Trophoblast cell (in vitro differentiated cells and primary cell): ENCODE measurements at regions not wholly inside any gene's neighbourhood (a gene's known extent, or its start where the extent isn't known, plus 50 kb on each side); places are given as distances from the start of the nearest gene placed in this dataset.
A peak's percentile ranks its signal among the peaks of the same experiment; 100 is the strongest.

Experiments used
- DNase-seq, 2 donors: peaks; one replicate each; pipeline ENCODE4 v3.0.0-alpha.2; 2016
- H2AFZ ChIP-seq: 2 replicates; pipeline ENCODE4 v1.6.1; 2013; ENCODE audit warnings: low read length, moderate library complexity, mild to moderate bottlenecking; ENCODE audit not compliant: insufficient read depth, poor library complexity
- H2AK5ac ChIP-seq: 2 replicates; pipeline ENCODE4 v1.6.1; 2013; ENCODE audit warnings: mild to moderate bottlenecking, low read length
- H2BK120ac ChIP-seq: 2 replicates; pipeline ENCODE4 v1.6.1; 2013; ENCODE audit warnings: low read length, mild to moderate bottlenecking, moderate library complexity; ENCODE audit not compliant: insufficient read depth, poor library complexity
- H2BK12ac ChIP-seq: 2 replicates; pipeline ENCODE4 v1.6.1; 2013; ENCODE audit warnings: mild to moderate bottlenecking, low read length, moderate library complexity
- H2BK5ac ChIP-seq: 2 replicates; pipeline ENCODE4 v1.6.1; 2013; ENCODE audit warnings: low read length, low read depth, moderate library complexity, mild to moderate bottlenecking; ENCODE audit not compliant: poor library complexity
- H3K14ac ChIP-seq: 2 replicates; pipeline ENCODE4 v1.6.1; 2013; ENCODE audit warnings: mild to moderate bottlenecking, low read length
- H3K18ac ChIP-seq: 2 replicates; pipeline ENCODE4 v1.6.1; 2013; ENCODE audit warnings: mild to moderate bottlenecking, low read length
- H3K23ac ChIP-seq: 2 replicates; pipeline ENCODE4 v1.6.1; 2013; ENCODE audit warnings: low read length
- H3K27ac ChIP-seq: 2 replicates; pipeline ENCODE4 v1.5.1; 2013; ENCODE audit warnings: low read depth, mild to moderate bottlenecking, inconsistent platforms, low read length, moderate library complexity
- H3K27me3 ChIP-seq: 2 replicates; pipeline ENCODE4 v1.6.1; 2013; ENCODE audit warnings: inconsistent platforms, mild to moderate bottlenecking, low read length, moderate library complexity; ENCODE audit not compliant: insufficient read depth
- H3K36me3 ChIP-seq, 2 experiments: 1 replicate in 1 of 2; 2 replicates in 1 of 2; pipeline ENCODE4 v1.6.1; 2013; ENCODE audit warnings: low read length in 2 of 2, mild to moderate bottlenecking in 2 of 2, moderate library complexity in 1 of 2; ENCODE audit not compliant: insufficient read depth in 2 of 2, control insufficient read depth in 1 of 2
- H3K4ac ChIP-seq: 2 replicates; pipeline ENCODE4 v1.6.1; 2013; ENCODE audit warnings: low read depth, mild to moderate bottlenecking, low read length, moderate library complexity
- H3K4me1 ChIP-seq, 2 experiments: 1 replicate in 1 of 2; 2 replicates in 1 of 2; pipeline ENCODE4 v1.6.1; 2013; ENCODE audit warnings: low read length in 2 of 2, mild to moderate bottlenecking in 2 of 2, moderate library complexity in 1 of 2; ENCODE audit not compliant: insufficient read depth in 2 of 2, control insufficient read depth in 1 of 2
- H3K4me2 ChIP-seq: 2 replicates; pipeline ENCODE4 v1.6.1; 2013; ENCODE audit warnings: inconsistent platforms, mild to moderate bottlenecking, low read length, moderate library complexity
- H3K4me3 ChIP-seq: 2 replicates; pipeline ENCODE4 v1.5.1; 2013; ENCODE audit warnings: mild to moderate bottlenecking, low read depth, low read length, inconsistent platforms
- H3K79me1 ChIP-seq: one replicate; pipeline ENCODE4 v1.6.1; 2013; ENCODE audit warnings: low read length
- H3K79me2 ChIP-seq: 2 replicates; pipeline ENCODE4 v1.6.1; 2013; ENCODE audit warnings: low read length, mild to moderate bottlenecking; ENCODE audit not compliant: control insufficient read depth, insufficient read depth, poor library complexity
- H3K9ac ChIP-seq: 2 replicates; pipeline ENCODE4 v1.6.1; 2013; ENCODE audit warnings: mild to moderate bottlenecking, low read length
- H3K9me3 ChIP-seq: 2 replicates; pipeline ENCODE4 v1.6.1; 2013; ENCODE audit warnings: low read depth, mild to moderate bottlenecking, control low read depth, inconsistent platforms, low read length; ENCODE audit not compliant: insufficient read depth
- H4K12ac ChIP-seq: 2 replicates; pipeline ENCODE4 v1.6.1; 2013; ENCODE audit warnings: low read depth, mild to moderate bottlenecking, low read length, moderate library complexity
- H4K8ac ChIP-seq: 2 replicates; pipeline ENCODE4 v1.6.1; 2013; ENCODE audit warnings: low read depth, mild to moderate bottlenecking, low read length, moderate library complexity
- H4K91ac ChIP-seq: one replicate; pipeline ENCODE4 v1.6.1; 2013; ENCODE audit warnings: low read depth, mild to moderate bottlenecking, low read length, moderate library complexity
- WGBS: extraction: QIAGEN DNeasy Blood & Tissue Kit; methylation state at CpG from one replicate; pipeline ENCODE4 v1.1.7; 2013; ENCODE audit warnings: missing lambda C conversion rate; ENCODE audit not compliant: insufficient read length, insufficient coverage; ENCODE audit errors: extremely low coverage; 5-methylcytosine and 5-hydroxymethylcytosine counted together

- H3K4me3 ChIP-seq, result no peak overlapping the region
- H3K9ac ChIP-seq, result no peak overlapping the region
- no peak overlapping the region for H3K27ac ChIP-seq
- no peak for DNase-seq
- no peaks in the 10 kb centered on the region for H3K36me3 ChIP-seq
- H4K91ac ChIP-seq, result no peak overlapping the region
- no peaks in the 10 kb centered on the region for H3K79me2 ChIP-seq
- H3K4ac ChIP-seq, result no peak overlapping the region
- H2BK12ac ChIP-seq, result no peak overlapping the region
- H3K14ac ChIP-seq, result no peak overlapping the region
- H3K27me3 ChIP-seq, result no peaks in the 10 kb centered on the region
- no peak overlapping the region for H4K8ac ChIP-seq
- no peak overlapping the region for H2AK5ac ChIP-seq
- H3K4me2 ChIP-seq, result no peak overlapping the region
- no peak overlapping the region for H3K23ac ChIP-seq
- no peak overlapping the region for H3K18ac ChIP-seq
- H3K9me3 ChIP-seq, result no peaks in the 10 kb centered on the region
- no peak overlapping the region for H2BK120ac ChIP-seq
- WGBS, result no CpG with 5 or more reads among the region's 1 CpG
- no peaks in the 10 kb centered on the region for H3K79me1 ChIP-seq
- H4K12ac ChIP-seq, result no peak overlapping the region
- H2BK5ac ChIP-seq, result no peak overlapping the region
- peaks cover 0 to 2% of the 10 kb centered on the region in 2 experiments for H3K4me1 ChIP-seq
- no peak overlapping the region for H2AFZ ChIP-seq
Observed at GRCh38 chr4:100679926-100680325, 162.1 kb upstream of the EMCN start.

- WGBS, result no CpG with 5 or more reads among the region's 3 CpGs
- Histone ChIP-seq H3K23ac (no peak overlapping the region), H3K36me3 (no peaks in the 10 kb centered on the region), H3K9ac (no peak overlapping the region), H2AK5ac (no peak overlapping the region), H3K79me2 (no peaks in the 10 kb centered on the region), H2AFZ (no peak overlapping the region), H3K79me1 (no peaks in the 10 kb centered on the region), H3K4me1 (peaks cover 0 to 2% of the 10 kb centered on the region in 2 experiments), H4K12ac (no peak overlapping the region), H3K27me3 (no peaks in the 10 kb centered on the region), H2BK5ac (no peak overlapping the region), H4K8ac (no peak overlapping the region), H3K9me3 (no peaks in the 10 kb centered on the region), H3K4me2 (no peak overlapping the region), H2BK120ac (no peak overlapping the region), H3K27ac (no peak overlapping the region), H2BK12ac (no peak overlapping the region), H3K4ac (no peak overlapping the region), H3K4me3 (no peak overlapping the region), H4K91ac (no peak overlapping the region), H3K18ac (no peak overlapping the region), H3K14ac (no peak overlapping the region)
- DNase-seq, result no peak
Observed at GRCh38 chr4:100674976-100675375, 157.2 kb upstream of the EMCN start.

- Histone ChIP-seq H3K4ac (no peak overlapping the region), H3K9me3 (no peaks in the 10 kb centered on the region), H3K9ac (no peak overlapping the region), H2BK12ac (no peak overlapping the region), H3K23ac (no peak overlapping the region), H3K4me1 (no peaks in the 10 kb centered on the region), H2AFZ (no peak overlapping the region), H3K4me2 (no peak overlapping the region), H3K27me3 (no peaks in the 10 kb centered on the region), H2BK120ac (no peak overlapping the region), H3K14ac (no peak overlapping the region), H3K79me2 (no peaks in the 10 kb centered on the region), H3K79me1 (no peaks in the 10 kb centered on the region), H4K8ac (no peak overlapping the region), H3K18ac (no peak overlapping the region), H4K91ac (no peak overlapping the region), H3K4me3 (no peak overlapping the region), H3K27ac (no peak overlapping the region), H2AK5ac (no peak overlapping the region), H4K12ac (no peak overlapping the region), H2BK5ac (no peak overlapping the region), H3K36me3 (no peaks in the 10 kb centered on the region)
- DNase-seq, result no peak
Observed at GRCh38 chr4:100657187-100657586, 139.4 kb upstream of the EMCN start.

GRCh38 chr4:100651499-100652175 is 133.8 kb upstream of the EMCN start:
- Histone ChIP-seq H2BK120ac (no peak overlapping the region), H3K4me2 (no peak overlapping the region), H3K4me3 (no peak overlapping the region), H3K27me3 (no peaks in the 10 kb centered on the region), H3K36me3 (no peaks in the 10 kb centered on the region), H2AFZ (no peak overlapping the region), H3K18ac (no peak overlapping the region), H3K27ac (no peak overlapping the region), H3K23ac (no peak overlapping the region), H3K9ac (no peak overlapping the region), H4K12ac (no peak overlapping the region), H3K14ac (no peak overlapping the region), H3K4me1 (peaks cover 0 to 2% of the 10 kb centered on the region in 2 experiments), H3K4ac (no peak overlapping the region), H2BK5ac (no peak overlapping the region), H2BK12ac (no peak overlapping the region), H2AK5ac (no peak overlapping the region), H3K79me2 (no peaks in the 10 kb centered on the region), H3K79me1 (no peaks in the 10 kb centered on the region), H4K91ac (no peak overlapping the region), H4K8ac (no peak overlapping the region), H3K9me3 (no peaks in the 10 kb centered on the region)
- WGBS, result no CpG with 5 or more reads among the region's 3 CpGs
- peak in 1 of 2 donors; percentile 10 for DNase-seq
